ENCODE measurements at regions not wholly inside any gene's neighbourhood (a gene's known extent, or its start where the extent isn't known, plus 50 kb on each side); places are given as distances from the start of the nearest gene placed in this dataset.

GRCh38 chr14:43853541-43853940 lies 653.5 kb downstream of the FSCB start:
- Histone ChIP-seq H3K9me3 (no peaks in the 10 kb centered on the region), H3K4me3 (no peak overlapping the region), H3K4me2 (no peak overlapping the region), H3K4me1 (no peaks in the 10 kb centered on the region), H3K27ac (no peak overlapping the region)
- ChIA-PET POLR2A (no interaction called here), CTCF (no interaction called here)
- ATAC-seq (no peak), DNase-seq (ENCODE audit: low read depth in 1 of 2, low spot score in 1 of 2) (no peak), FAIRE-seq (no peak)
- 10% methylated on average over 1 of the region's 1 CpG for WGBS (ENCODE audit: missing lambda C conversion rate)
- TF ChIP-seq NPAS2 (CRISPR knock-in tag; IDR thresholded peaks at IDR 0.05; ENCODE audit: borderline replicate concordance) (no peak), MAFK (IDR thresholded peaks at IDR 0.05; ENCODE audit: partially characterized antibody) (no peak), SMC3 (IDR thresholded peaks at IDR 0.05) (no peak), REST (IDR thresholded peaks at IDR 0.05) (no peak), ATOH8 (CRISPR knock-in tag; IDR thresholded peaks at IDR 0.05; ENCODE audit: low read depth) (no peak), FOXS1 (CRISPR knock-in tag; IDR thresholded peaks at IDR 0.05) (no peak), MYC (IDR thresholded peaks at IDR 0.05; ENCODE audit: borderline replicate concordance, low read length) (no peak), KDM1A (IDR thresholded peaks at IDR 0.05; ENCODE audit: low read depth) (no peak), TP53 (CRISPR knock-in tag; IDR thresholded peaks at IDR 0.05) (no peak), BHLHE40 (IDR thresholded peaks at IDR 0.05; ENCODE audit: low read depth, low read length) (no peak), JUN (IDR thresholded peaks at IDR 0.05) (no peak), PHF8 (IDR thresholded peaks at IDR 0.05; ENCODE audit: borderline replicate concordance, low read depth) (no peak), ELK1 (IDR thresholded peaks at IDR 0.05; ENCODE audit: low read depth, low read length) (no peak), CEBPB (IDR thresholded peaks at IDR 0.05) (no peak), RNF2 (IDR thresholded peaks at IDR 0.05; ENCODE audit: borderline replicate concordance, low read depth) (no peak), POLR2A (IDR thresholded peaks at IDR 0.05; ENCODE audit: low read length) (no peak), FOSL2 (IDR thresholded peaks at IDR 0.05) (no peak), FOSL2 (CRISPR knock-in tag; IDR thresholded peaks at IDR 0.05) (no peak), NR3C1 (IDR thresholded peaks at IDR 0.05) (no peak), PBX3 (IDR thresholded peaks at IDR 0.05) (no peak), CTCF (IDR thresholded peaks at IDR 0.05) (no peak)
